Neural progenitor cell (in vitro differentiated cells): ENCODE measurements at regions not wholly inside any gene's neighbourhood (a gene's known extent, or its start where the extent isn't known, plus 50 kb on each side); places are given as distances from the start of the nearest gene placed in this dataset.

Experiments
- DNase-seq: peaks from one replicate; pipeline ENCODE4 v3.0.0-alpha.2; 2016; ENCODE audit warnings: low spot score
- H2AFZ ChIP-seq: fragments of 200-600 bp; sonication (generic); replicated peaks from 2 replicates; pipeline ENCODE4 v1.6.1; 2016; ENCODE audit warnings: antibody characterized with exemption
- H3F3A ChIP-seq: fragments of 200-600 bp; sonication (generic); 2 replicates; pipeline ENCODE4 v1.6.1; 2016; ENCODE audit warnings: antibody characterized with exemption, low read depth
- H3K27ac ChIP-seq: fragments of 200-600 bp; sonication (generic); 2 replicates; pipeline ENCODE4 v1.5.1; 2016; ENCODE audit warnings: mild to moderate bottlenecking
- H3K27me3 ChIP-seq: fragments of 200-600 bp; sonication (generic); 2 replicates; pipeline ENCODE4 v1.6.1; 2016; ENCODE audit warnings: mild to moderate bottlenecking, moderate library complexity
- H3K36me3 ChIP-seq: fragments of 200-600 bp; sonication (generic); 2 replicates; pipeline ENCODE4 v1.5.1; 2016
- H3K4me1 ChIP-seq: fragments of 200-600 bp; sonication (generic); 2 replicates; pipeline ENCODE4 v1.6.1; 2016; ENCODE audit warnings: mixed run types
- H3K4me2 ChIP-seq: fragments of 200-600 bp; sonication (generic); 2 replicates; pipeline ENCODE4 v1.6.1; 2016
- H3K4me3 ChIP-seq: fragments of 200-600 bp; sonication (generic); 2 replicates; pipeline ENCODE4 v1.5.1; 2016
- H3K79me2 ChIP-seq: fragments of 200-600 bp; sonication (generic); 2 replicates; pipeline ENCODE4 v1.6.1; 2016; ENCODE audit warnings: low read depth
- H3K9ac ChIP-seq: fragments of 200-600 bp; sonication (generic); 2 replicates; pipeline ENCODE4 v1.6.1; 2016
- H3K9me3 ChIP-seq: fragments of 200-600 bp; sonication (generic); 2 replicates; pipeline ENCODE4 v1.5.1; 2016; ENCODE audit warnings: low read depth
- H4K20me1 ChIP-seq: fragments of 200-600 bp; sonication (generic); 2 replicates; pipeline ENCODE4 v1.6.1; 2016; ENCODE audit warnings: low read depth
- H3K27ac Mint-ChIP-seq: 3 replicates; pipeline ENCODE4 v1.8.0; 2021; ENCODE audit warnings: mixed read lengths
- H3K27me3 Mint-ChIP-seq: 2 replicates; pipeline ENCODE4 v1.8.0; 2022; ENCODE audit warnings: low read depth, mild to moderate bottlenecking, inconsistent platforms, moderate library complexity, mixed read lengths; ENCODE audit not compliant: insufficient read depth
- H3K36me3 Mint-ChIP-seq: 3 replicates; pipeline ENCODE4 v1.8.0; 2021; ENCODE audit warnings: mixed read lengths
- H3K4me1 Mint-ChIP-seq: 3 replicates; pipeline ENCODE4 v1.8.0; 2021; ENCODE audit warnings: mixed read lengths
- H3K4me3 Mint-ChIP-seq: 3 replicates; pipeline ENCODE4 v1.8.0; 2021; ENCODE audit warnings: mild to moderate bottlenecking, moderate library complexity, mixed read lengths
- H3K9me3 Mint-ChIP-seq: 3 replicates; pipeline ENCODE4 v1.8.0; 2020; ENCODE audit warnings: mixed read lengths
- EZH2 ChIP-seq: fragments of 200-600 bp; sonication (generic); IDR thresholded peaks from 2 replicates; pipeline ENCODE4 v1.6.1; 2017; ENCODE audit warnings: antibody characterized with exemption, mild to moderate bottlenecking, moderate library complexity
- EZH2phosphoT487 ChIP-seq: fragments of 200-600 bp; sonication (generic); IDR thresholded peaks from 2 replicates; pipeline ENCODE4 v1.6.1; 2017; ENCODE audit warnings: antibody characterized with exemption
- TF ChIP-seq, protein P1 (sequence below): fragments of 200-600 bp; sonication (generic); IDR thresholded peaks from 2 replicates; pipeline ENCODE4 v1.5.1; 2017; ENCODE audit warnings: antibody characterized with exemption, mild to moderate bottlenecking

DNA sequence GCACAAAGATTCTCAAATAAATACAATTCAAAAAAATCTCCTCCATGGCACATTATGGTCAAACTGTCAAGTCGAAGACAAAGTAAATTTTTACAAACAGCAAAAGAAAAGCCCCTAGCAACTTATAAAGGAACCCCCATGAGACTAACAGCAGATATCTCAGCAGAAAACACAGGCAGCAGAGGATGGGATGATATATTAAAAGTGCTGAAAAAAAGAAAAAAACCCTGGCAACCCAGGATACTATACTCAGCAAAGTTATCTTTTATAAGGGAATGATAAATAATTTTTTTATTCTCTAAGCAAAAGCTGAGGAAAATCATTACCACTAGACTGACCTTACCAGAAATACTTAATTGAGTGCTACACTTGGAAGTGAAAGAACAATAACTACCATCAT, 326.4 kb downstream of the CYRIA start:
- Mint-ChIP-seq H3K4me3 (no peak overlapping the region), H3K36me3 (peaks cover 9% of the 10 kb centered on the region), H3K27me3 (peaks cover 7% of the 10 kb centered on the region), H3K9me3 (peaks cover 28% of the 10 kb centered on the region), H3K4me1 (peaks cover 19% of the 10 kb centered on the region), H3K27ac (no peak overlapping the region)
- no peak overlapping the region for H3K4me2 ChIP-seq
- no peaks in the 10 kb centered on the region for H4K20me1 ChIP-seq
- peaks cover 17% of the 10 kb centered on the region for H3K4me1 ChIP-seq
- no peaks in the 10 kb centered on the region for H3K9me3 ChIP-seq
- TF ChIP-seq EZH2 (no peak), EZH2phosphoT487 (no peak)
- TF ChIP-seq, protein P1, sequence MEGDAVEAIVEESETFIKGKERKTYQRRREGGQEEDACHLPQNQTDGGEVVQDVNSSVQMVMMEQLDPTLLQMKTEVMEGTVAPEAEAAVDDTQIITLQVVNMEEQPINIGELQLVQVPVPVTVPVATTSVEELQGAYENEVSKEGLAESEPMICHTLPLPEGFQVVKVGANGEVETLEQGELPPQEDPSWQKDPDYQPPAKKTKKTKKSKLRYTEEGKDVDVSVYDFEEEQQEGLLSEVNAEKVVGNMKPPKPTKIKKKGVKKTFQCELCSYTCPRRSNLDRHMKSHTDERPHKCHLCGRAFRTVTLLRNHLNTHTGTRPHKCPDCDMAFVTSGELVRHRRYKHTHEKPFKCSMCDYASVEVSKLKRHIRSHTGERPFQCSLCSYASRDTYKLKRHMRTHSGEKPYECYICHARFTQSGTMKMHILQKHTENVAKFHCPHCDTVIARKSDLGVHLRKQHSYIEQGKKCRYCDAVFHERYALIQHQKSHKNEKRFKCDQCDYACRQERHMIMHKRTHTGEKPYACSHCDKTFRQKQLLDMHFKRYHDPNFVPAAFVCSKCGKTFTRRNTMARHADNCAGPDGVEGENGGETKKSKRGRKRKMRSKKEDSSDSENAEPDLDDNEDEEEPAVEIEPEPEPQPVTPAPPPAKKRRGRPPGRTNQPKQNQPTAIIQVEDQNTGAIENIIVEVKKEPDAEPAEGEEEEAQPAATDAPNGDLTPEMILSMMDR: no peak
- H3K36me3 ChIP-seq: no peaks in the 10 kb centered on the region
- no peak for DNase-seq
- no peaks in the 10 kb centered on the region for H3K79me2 ChIP-seq
- no peak overlapping the region for H3K9ac ChIP-seq
- H3K4me3 ChIP-seq: no peak overlapping the region
- no peaks in the 10 kb centered on the region for H3K27me3 ChIP-seq
- H2AFZ ChIP-seq: no peak overlapping the region
- no peaks in the 10 kb centered on the region for H3F3A ChIP-seq
- H3K27ac ChIP-seq: no peak overlapping the region

DNA sequence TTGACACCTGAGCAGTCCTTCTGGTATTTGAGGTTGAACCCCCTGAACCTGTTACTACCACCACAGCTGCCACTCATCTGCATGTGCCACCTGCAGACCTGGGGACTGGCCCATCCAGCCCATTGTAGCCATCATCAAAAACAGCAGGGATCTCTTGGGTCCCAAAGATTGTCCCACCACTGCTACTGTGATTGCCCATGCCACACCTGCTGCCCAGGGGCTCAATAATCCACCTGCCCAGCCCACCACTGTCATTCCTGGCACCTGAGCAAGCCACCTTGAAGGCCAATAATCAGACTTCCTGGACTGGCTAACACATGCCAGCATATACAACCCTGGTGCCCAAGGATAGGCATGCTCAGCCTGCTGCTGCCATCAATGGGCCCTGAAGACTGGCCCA, 327.6 kb downstream of the CYRIA start:
- Histone ChIP-seq H3K4me1 (peaks cover 25% of the 10 kb centered on the region), H4K20me1 (no peaks in the 10 kb centered on the region), H3F3A (no peaks in the 10 kb centered on the region), H3K36me3 (no peaks in the 10 kb centered on the region), H3K9me3 (no peaks in the 10 kb centered on the region), H3K4me3 (no peak overlapping the region), H3K27me3 (no peaks in the 10 kb centered on the region), H3K79me2 (no peaks in the 10 kb centered on the region), H3K27ac (no peak overlapping the region), H2AFZ (no peak overlapping the region), H3K4me2 (no peak overlapping the region), H3K9ac (no peak overlapping the region)
- H3K27ac Mint-ChIP-seq: no peak overlapping the region
- H3K9me3 Mint-ChIP-seq: peaks cover 28% of the 10 kb centered on the region
- H3K27me3 Mint-ChIP-seq: peaks cover 7% of the 10 kb centered on the region
- DNase-seq: no peak
- TF ChIP-seq, protein P1: no peak
- TF ChIP-seq EZH2 (no peak), EZH2phosphoT487 (no peak)
- H3K36me3 Mint-ChIP-seq: peaks cover 9% of the 10 kb centered on the region
- H3K4me3 Mint-ChIP-seq: no peak overlapping the region
- peaks cover 25% of the 10 kb centered on the region for H3K4me1 Mint-ChIP-seq

DNA sequence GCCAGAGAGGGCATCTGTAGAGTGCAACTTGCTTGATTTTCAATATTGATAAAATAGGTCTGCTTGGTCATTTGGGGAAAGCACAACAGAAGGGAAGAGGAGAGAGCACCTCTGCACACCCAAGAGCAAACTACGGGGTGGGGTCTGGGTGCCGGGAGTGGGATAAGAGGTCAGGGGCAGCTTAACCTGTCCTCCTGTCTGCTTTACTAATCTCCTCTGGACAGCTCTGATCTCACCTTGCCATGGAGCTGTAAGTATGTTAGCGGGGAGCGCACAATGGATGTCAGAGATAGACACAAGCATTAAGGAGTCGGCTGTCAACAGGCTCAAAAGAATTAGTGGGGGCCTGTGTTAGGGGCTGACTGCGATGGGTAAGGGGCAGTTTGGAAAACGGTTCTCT, 328.7 kb downstream of the CYRIA start:
- Mint-ChIP-seq H3K4me3 (no peak overlapping the region), H3K9me3 (peaks cover 26% of the 10 kb centered on the region), H3K4me1 (peaks cover 36% of the 10 kb centered on the region), H3K36me3 (peaks cover 9% of the 10 kb centered on the region), H3K27ac (no peak overlapping the region), H3K27me3 (peaks cover 7% of the 10 kb centered on the region)
- H3K4me1 ChIP-seq: peaks cover 29% of the 10 kb centered on the region
- H3K4me2 ChIP-seq: no peak overlapping the region
- TF ChIP-seq EZH2: no peak
- H3K9ac ChIP-seq: no peak overlapping the region
- no peak for DNase-seq
- H3F3A ChIP-seq: peaks cover 1% of the 10 kb centered on the region
- H3K27me3 ChIP-seq: no peaks in the 10 kb centered on the region
- H4K20me1 ChIP-seq: no peaks in the 10 kb centered on the region
- no peak overlapping the region for H3K27ac ChIP-seq
- H3K9me3 ChIP-seq: no peaks in the 10 kb centered on the region
- no peaks in the 10 kb centered on the region for H3K79me2 ChIP-seq
- no peak overlapping the region for H2AFZ ChIP-seq
- H3K36me3 ChIP-seq: no peaks in the 10 kb centered on the region
- no peak overlapping the region for H3K4me3 ChIP-seq

DNA sequence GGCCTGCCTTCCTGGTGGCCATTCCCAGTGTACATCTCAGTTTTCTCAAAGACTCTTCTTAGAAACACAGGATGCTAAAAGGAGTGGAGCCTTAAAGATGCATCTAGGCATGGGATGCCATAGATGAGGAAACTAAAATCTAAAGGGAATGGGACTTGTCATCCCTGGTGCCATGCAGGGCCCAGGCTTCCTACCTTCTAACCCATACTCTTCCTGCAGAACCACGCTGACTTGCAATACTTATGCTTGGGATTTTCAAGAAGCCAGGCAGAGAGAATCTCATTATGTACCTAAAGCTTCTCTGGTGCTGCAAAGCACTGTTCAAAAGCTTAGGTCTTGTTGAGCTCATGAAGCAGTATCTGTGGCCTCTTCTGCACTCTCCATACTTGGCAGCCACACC, 329.1 kb downstream of the CYRIA start:
- Mint-ChIP-seq H3K27ac (no peak overlapping the region), H3K36me3 (peaks cover 9% of the 10 kb centered on the region), H3K4me1 (peaks cover 40% of the 10 kb centered on the region), H3K9me3 (peaks cover 23% of the 10 kb centered on the region), H3K27me3 (peaks cover 7% of the 10 kb centered on the region), H3K4me3 (no peak overlapping the region)
- Histone ChIP-seq H3K79me2 (no peaks in the 10 kb centered on the region), H3K4me1 (peaks cover 34% of the 10 kb centered on the region), H4K20me1 (no peaks in the 10 kb centered on the region), H3K27me3 (no peaks in the 10 kb centered on the region), H2AFZ (no peak overlapping the region), H3F3A (peaks cover 6% of the 10 kb centered on the region), H3K9me3 (no peaks in the 10 kb centered on the region), H3K4me2 (no peak overlapping the region), H3K4me3 (no peak overlapping the region), H3K9ac (no peak overlapping the region), H3K36me3 (no peaks in the 10 kb centered on the region), H3K27ac (no peak overlapping the region)
- no peak for TF ChIP-seq EZH2phosphoT487
- no peak for TF ChIP-seq EZH2
- TF ChIP-seq, protein P1: no peak
- DNase-seq: no peak
